DMS153 treated with DMSO at 0.1 percent for 48 hours (cell line): ENCODE measurements at regions not wholly inside any gene's neighbourhood (a gene's known extent, or its start where the extent isn't known, plus 50 kb on each side); places are given as distances from the start of the nearest gene placed in this dataset.

Experiments
- DNase-seq: peaks from one replicate; lab custom pipeline; 2025; ENCODE audit not compliant: unreplicated experiment; lab: John Stamatoyannopoulos, UW

- no peak for DNase-seq
These were observed 57.5 kb downstream of the RPL27A start for GRCh38 chr11:8740129-8740528.

DNA sequence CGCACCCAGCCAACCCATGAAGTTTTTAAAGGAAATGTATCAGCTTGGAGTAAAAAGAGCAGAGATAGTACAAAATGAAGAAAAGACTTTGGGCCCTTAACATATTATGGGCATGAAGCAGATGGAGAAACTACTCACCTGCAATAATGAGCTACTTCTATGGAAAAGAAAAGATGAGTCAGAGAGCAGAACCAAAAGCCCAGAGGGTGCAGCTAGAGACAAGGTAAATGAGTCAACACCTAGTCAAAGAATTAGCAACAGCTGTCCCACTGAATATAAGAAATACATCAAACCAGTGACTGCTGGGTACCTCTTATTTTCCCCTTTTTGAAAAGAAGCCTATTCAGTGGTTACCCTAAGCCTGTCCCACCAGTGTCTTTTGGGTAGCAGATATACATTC lies 61.8 kb downstream of the RPL27A start:
- DNase-seq, result no peak

GRCh38 chr11:8745431-8746253 lies 63.0 kb downstream of the RPL27A start:
- DNase-seq, result no peak

DNA sequence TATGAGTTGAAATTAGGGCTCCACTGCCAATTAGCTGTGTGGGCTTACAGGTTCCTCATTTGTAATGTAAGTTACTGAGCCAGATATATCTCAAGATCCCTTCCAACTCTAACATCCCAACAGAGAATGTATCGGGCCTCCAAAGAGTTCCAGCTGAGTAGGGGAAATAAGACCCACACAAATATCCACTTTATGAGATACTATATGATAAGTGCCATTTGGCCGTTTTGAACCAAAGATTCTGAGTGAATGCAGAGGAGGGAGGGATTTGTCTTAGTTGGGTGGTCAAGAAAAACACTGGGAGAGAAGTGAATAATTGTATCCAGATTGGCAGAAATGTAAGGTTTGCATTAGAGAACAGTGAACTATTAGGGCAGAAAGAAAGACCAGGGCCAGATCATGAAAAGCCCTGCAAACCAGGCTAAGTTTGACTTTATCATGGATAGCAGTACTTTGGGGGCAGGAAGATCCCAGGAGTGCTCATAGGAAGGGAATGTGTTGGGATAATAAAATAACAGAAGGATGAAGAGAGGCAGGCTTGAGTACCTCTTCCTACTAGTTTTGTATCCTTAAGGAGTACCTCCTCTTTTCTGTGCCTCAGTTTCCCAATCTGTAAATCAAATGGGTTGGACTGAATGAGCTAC lies 63.9 kb downstream of the RPL27A start:
- no peak for DNase-seq

GRCh38 chr11:8747173-8747572 lies 64.6 kb downstream of the RPL27A start:
- DNase-seq, result no peak

DNA sequence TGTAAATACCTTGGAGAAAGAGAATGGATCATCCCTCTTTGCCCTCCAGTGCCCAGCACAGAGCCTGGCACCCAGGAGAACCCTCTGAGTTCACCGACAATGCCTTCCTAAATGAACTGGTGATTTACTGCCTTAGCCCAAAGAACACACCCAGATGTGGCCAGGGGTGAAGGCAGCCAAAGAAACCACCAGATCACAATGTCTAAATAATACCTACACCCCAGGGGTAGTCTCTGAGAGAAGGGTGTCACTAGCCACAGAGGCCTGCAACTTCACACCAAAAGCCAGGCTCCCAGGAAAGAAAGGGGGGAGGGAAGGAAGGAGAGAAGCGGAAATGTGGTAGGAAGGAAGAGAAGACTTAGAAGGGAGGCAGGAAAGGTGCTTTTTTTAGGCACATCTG lies 65.7 kb downstream of the RPL27A start:
- no peak for DNase-seq

DNA sequence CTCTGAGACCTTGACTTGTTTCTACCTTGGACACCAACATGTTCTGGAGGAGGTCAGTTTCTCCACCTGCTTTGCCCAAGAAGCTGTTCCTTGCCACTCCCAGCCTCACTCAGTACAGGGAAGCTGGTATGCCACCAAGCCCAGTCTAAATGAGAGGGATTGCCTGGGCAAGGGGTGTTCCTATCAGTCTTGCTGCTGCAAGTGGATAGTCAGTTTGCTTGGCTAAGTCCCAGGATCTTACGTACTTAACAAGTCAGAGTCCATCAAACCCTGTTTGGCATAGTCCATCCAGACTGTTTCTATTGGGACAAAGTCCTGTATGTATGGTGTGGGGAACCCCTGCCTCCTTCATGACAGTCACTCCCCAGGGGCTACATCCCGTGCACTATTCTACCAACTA lies 66.6 kb downstream of the RPL27A start:
- DNase-seq, result no peak

DNA sequence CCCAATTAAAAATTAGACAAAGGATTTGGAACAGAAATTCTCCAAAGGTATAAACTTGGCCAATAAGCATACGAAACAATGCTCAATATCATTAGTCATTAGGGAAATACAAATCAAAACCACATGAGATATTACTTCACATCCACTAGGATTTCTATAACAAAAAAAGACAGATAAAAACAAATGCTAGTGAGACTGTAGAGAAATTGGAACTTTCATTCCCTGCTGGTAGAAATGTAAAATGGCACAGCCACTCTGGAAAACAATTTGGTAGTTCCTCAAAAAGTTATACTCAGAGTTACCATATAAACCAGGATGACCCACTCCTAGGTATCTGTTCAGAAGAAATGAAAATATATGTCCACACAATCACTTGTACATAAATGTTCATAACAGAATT lies 71.6 kb downstream of the RPL27A start:
- DNase-seq, result no peak

- no peak for DNase-seq
These were observed 73.6 kb downstream of the RPL27A start for GRCh38 chr11:8756201-8756600.

- DNase-seq, result no peak
These were observed 74.5 kb downstream of the RPL27A start for GRCh38 chr11:8757047-8757446.

DNA sequence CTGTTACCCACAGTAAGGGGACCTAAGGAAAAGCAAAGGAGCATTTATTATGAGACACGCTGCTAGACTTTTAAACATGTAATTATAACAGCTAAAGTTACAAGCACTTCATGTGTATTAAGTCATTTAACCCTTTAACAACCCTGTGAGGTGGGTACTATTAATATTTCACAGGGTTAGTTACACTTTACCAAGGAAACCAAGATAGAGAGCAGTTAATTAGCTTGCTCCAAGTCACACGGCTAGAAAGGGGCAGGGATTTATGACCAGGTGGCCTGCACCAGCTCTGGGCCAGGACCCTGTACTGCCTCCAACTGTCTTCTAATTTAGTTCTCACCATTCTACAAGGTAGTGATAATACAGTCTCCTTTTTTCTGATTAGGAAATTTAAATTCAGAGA lies 74.9 kb downstream of the RPL27A start:
- no peak for DNase-seq

DNA sequence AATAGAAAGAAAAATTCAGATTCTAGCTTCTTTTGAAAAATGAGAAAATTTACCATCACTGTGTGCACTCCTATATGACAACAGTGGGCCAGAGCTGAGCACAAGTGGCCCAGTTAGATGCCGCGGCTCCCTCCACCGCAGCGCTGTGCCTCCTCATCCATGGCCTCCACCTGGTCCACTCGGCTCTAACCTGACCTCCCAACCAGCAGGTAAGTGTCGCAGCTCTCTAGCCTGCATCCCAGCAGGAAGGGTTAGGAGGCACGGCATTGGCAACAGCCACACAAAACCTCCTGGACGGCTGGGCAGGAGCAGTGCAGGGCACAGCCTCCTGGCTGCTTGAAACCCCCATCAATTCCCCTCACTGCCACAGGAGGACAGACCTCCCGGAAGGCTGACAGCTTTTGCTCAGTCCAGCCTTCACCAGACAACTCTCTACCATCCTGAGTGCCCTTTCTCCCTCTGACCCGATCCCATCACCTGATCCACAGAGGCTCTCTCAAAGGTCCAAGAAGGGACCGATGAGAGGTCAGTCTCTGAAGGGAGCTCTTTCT lies 76.1 kb downstream of the RPL27A start:
- no peak for DNase-seq

- no peak for DNase-seq
These were observed 77.0 kb downstream of the RPL27A start for GRCh38 chr11:8759634-8760033.

- DNase-seq, result no peak
These were observed 78.3 kb downstream of the RPL27A start for GRCh38 chr11:8760896-8761295.

DNA sequence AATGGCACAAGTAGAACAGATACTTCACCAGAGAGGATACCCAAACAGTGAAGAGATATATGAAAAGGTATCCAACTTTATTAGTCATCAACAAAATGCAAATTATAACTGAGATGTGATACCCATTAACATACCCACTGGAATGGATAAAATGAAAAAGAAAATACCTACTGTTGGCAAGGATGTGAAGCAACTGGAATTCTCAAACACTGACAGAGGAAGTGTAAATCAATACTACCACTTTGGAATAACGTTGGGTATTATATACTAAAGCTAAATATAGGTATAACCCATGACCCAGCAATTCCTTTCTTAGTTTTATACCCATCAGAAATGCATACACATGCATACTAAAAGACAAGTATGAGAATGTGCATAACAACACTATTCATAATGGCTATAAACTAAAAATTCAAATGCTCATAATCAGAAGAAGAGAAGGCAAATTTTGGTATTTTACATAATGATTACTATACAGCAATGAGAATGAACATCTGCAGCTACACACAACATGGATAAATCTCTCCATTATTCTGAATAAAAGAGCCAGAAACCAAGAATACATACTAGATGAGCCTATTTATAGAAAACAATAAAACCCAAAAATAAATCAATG lies 80.6 kb downstream of the RPL27A start:
- no peak for DNase-seq

- DNase-seq, result no peak
These were observed 82.7 kb downstream of the RPL27A start for GRCh38 chr11:8765294-8765693.

DNA sequence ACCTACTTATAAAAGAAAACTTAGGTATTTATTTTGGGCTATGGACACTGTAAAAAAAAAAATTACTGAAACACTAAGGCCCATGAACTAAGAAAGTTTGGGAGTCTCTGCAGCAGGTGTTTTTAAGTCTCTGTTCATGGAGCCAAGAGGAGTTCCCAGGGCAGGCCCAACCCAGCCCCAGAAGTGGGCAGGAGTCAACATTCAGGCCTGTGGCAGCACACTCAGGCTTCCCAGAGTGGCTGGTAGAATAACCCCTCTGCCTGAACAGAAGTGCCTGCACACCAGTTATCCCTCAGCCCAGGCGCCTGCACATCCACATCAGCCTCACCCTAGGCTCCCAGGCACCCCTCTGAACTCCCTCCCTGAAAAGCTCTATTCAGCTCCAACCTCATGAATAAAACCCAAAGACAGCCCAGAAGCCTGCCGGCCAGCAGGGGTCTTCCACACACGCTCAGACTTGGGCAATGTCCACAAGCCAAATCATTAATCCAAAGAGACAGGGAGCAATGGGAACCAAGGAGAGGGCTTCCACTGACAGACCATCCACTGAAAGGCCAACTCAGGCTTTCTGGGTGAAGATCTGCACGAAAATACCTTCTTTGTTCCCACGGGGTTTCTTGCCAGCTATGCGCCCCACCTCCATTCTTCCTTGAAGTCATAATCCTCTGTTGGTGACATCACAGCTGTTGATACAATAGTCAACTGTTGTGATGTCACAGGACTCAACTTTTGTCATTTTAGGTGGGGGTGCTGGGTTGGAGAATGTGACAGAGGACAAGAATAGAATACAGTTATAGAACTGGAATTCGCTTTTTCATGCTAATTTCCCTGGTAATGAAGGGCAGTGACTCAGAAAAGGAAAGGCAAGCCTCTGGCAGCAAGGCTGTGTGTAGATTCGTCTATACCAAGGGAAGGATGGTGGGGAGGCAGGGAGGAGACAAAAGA lies 83.7 kb downstream of the RPL27A start:
- no peak for DNase-seq

DNA sequence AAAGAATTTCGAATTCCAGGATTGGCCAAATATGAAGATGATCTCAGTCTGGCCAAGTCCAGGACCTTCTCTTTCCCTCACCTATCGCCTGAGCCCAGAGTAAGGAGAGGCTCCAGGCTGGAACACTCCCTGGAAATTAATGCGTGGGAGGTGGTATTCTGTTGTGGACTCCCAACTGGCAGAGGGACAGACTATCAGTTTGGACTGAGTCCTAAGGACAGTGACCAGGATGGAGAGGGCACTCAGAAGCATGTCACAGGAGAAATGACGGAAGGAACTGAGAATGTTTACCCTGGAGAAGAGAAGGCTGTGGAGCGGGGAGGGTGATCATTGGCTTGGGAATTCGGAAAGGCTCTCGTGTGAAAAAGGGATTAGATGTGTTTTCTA lies 84.4 kb downstream of the RPL27A start:
- DNase-seq, result no peak

- DNase-seq, result no peak
These were observed 85.0 kb downstream of the RPL27A start for GRCh38 chr11:8767466-8768142.

GRCh38 chr11:8768625-8769333 lies 86.2 kb downstream of the RPL27A start:
- no peak for DNase-seq
